Retinal pigment epithelial cell (primary cell): ENCODE measurements at regions not wholly inside any gene's neighbourhood (a gene's known extent, or its start where the extent isn't known, plus 50 kb on each side); places are given as distances from the start of the nearest gene placed in this dataset.

Experiments
- DNase-seq: peaks from one replicate; pipeline ENCODE4 v3.0.0-alpha.2; 2010; ENCODE audit warnings: low read depth
- H3K4me3 ChIP-seq: 2 replicates; pipeline ENCODE4 v1.5.1; 2011; ENCODE audit warnings: mild to moderate bottlenecking, low read length, control low read depth, moderate library complexity
- CTCF ChIP-seq: conservative IDR thresholded peaks from 2 replicates; pipeline ENCODE4 v1.5.1; 2011; ENCODE audit warnings: low read depth, low read length, control low read depth, inconsistent platforms

DNA sequence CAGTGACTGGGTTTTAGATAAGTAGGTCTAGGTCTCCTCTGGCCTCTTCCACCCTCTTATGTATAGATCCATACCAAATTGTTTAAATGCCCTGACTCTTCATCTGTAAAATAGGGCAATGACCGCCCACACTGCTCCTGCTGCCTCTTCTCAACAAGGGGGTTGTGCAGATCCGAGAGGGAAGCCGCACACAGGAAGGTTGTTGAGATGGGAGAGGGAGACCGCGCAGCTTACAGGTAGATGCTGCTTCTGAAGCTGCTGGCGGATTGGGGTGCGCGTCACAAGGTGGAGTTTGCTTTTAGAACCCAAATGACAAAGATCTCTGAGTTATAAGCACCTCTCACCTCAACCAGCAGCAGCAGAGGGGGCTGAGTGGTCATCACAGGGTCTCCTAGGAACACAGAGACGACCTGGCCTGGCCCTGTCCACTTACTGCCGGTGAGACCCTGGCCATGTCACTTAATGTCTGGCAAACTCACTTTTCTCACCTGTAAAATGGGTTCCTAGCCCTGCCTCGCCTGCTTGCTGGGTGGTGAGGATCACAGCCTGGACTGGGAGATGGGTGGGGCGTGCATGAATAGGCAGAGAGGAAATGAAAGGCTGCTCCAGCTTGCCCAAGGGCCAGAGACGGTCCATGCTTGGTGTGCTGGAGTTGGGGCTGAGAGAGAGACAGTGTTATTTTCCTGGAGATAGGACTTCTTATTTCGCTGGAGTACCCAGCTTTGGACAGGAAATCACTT is 251.3 kb downstream of the EIPR1 start:
- no peak for DNase-seq
- no peak for TF ChIP-seq CTCF
- no peak overlapping the region for H3K4me3 ChIP-seq

GRCh38 chr2:3125761-3126130 is 251.9 kb downstream of the EIPR1 start:
- TF ChIP-seq CTCF, result no peak
- no peak for DNase-seq
- no peak overlapping the region for H3K4me3 ChIP-seq

- no peak for DNase-seq
- no peak overlapping the region for H3K4me3 ChIP-seq
- TF ChIP-seq CTCF, result no peak
Observed at GRCh38 chr2:3125001-3125760, 252.4 kb downstream of the EIPR1 start.

GRCh38 chr2:3122525-3122924 is 255.1 kb downstream of the EIPR1 start:
- no peak for DNase-seq
- no peak overlapping the region for H3K4me3 ChIP-seq
- no peak for TF ChIP-seq CTCF

GRCh38 chr2:3121601-3122000 is 256.0 kb downstream of the EIPR1 start:
- no peak for TF ChIP-seq CTCF
- DNase-seq, result no peak

DNA sequence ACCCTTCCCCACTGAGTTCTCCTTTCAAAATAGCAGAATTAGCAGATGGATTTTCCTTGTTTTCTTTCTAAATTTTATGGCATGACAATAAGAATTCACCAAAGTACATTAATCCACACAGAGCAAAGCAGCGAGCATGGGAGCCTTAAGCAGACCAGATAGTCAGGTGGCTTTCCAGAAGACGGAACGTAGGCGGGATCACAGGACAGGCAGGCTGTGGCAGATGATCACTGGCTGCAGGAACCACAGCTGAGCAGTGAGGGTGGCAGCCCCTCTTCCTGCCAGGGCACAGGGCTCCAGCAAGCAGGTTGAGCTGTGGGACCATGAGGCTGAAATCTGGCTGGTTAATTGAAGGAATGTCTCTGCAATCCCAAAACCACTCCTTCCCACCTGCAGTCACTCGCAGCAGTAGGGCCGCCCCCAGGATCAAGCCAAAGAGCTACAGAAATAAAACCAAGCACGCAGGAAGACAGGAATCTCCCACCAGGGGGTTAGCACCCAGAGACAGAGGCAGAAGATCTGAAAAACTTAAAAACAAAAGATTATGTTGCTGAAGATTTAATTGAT is 259.9 kb downstream of the EIPR1 start:
- no peak overlapping the region for H3K4me3 ChIP-seq
- no peak for TF ChIP-seq CTCF
- no peak for DNase-seq

More at GRCh38 chr2:3121601-3122000, 256.0 kb downstream of the EIPR1 start:
- H3K4me3 ChIP-seq, result no peak overlapping the region

DNA sequence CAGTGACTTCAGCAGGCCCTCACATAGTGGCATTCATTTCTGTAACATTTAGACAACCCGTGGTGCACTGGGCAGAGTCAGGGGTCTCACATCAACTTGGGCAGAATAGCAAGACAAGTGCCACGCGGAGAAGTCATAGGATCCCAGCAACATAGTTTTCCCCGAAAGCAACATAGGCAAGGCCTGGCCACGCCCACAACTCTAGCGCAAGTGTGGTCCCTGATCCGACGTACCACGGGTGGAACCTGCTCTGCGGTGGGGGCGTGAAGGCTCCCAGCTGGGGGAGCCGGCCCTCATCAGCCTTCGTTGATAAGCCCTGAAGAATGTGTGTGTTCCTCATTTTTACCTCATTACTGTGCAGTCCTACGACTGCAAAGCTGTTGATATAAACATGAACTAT is 261.2 kb downstream of the EIPR1 start:
- no peak for DNase-seq

More for the DNA sequence above, 261.2 kb downstream of the EIPR1 start:
- TF ChIP-seq CTCF, result no peak
- H3K4me3 ChIP-seq, result no peak overlapping the region
